ENCODE measurements at regions not wholly inside any gene's neighbourhood (a gene's known extent, or its start where the extent isn't known, plus 50 kb on each side); places are given as distances from the start of the nearest gene placed in this dataset.

DNA sequence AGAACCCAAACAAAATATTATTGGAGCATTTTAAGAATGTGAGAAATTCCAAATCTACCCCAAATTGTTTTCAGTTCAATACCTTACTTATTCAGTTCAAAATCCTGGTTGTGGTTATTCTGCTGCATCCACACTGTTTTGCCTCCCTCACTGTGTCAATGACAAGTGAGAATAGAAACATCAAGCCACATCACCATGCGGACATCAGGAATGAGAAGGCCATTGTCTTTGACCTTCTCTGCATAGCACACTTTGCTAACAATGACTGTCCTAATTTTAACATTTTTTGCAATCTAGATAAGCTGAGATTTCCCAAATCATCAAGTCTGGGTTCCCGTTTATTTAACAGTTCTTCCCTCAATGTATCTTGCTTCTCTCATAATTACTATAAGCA, 93.7 kb downstream of the ELAPOR2 start:
- Histone ChIP-seq H3K4me2 (ENCODE audit: low read depth, low read length, poor library complexity, severe bottlenecking) (no peak overlapping the region), H3K9me2 (replicated peaks; ENCODE audit: low read depth, low read length) (no peaks in the 10 kb centered on the region), H3K36me3 (ENCODE audit: insufficient read depth, low read length) (no peaks in the 10 kb centered on the region), H3K9ac (ENCODE audit: low read depth, low read length, poor library complexity, severe bottlenecking) (no peak overlapping the region), H3K4me1 (ENCODE audit: insufficient read depth, low read length, poor library complexity, severe bottlenecking) (no peaks in the 10 kb centered on the region), H3F3A (ENCODE audit: low read depth) (no peaks in the 10 kb centered on the region), H3K79me2 (ENCODE audit: insufficient read depth, low read length) (no peaks in the 10 kb centered on the region), H3K4me3 (ENCODE audit: low read length, poor library complexity, severe bottlenecking) (no peak overlapping the region), H3K27me3 (ENCODE audit: insufficient read depth, low read length, poor library complexity, severe bottlenecking) (no peaks in the 10 kb centered on the region), H2AFZ (ENCODE audit: low read length) (no peak overlapping the region), H3K9me3 (ENCODE audit: insufficient read depth, low read depth, low read length) (no peaks in the 10 kb centered on the region), H4K20me1 (ENCODE audit: insufficient read depth, low read length, poor library complexity, severe bottlenecking) (no peaks in the 10 kb centered on the region)
- TF ChIP-seq, protein P1, sequence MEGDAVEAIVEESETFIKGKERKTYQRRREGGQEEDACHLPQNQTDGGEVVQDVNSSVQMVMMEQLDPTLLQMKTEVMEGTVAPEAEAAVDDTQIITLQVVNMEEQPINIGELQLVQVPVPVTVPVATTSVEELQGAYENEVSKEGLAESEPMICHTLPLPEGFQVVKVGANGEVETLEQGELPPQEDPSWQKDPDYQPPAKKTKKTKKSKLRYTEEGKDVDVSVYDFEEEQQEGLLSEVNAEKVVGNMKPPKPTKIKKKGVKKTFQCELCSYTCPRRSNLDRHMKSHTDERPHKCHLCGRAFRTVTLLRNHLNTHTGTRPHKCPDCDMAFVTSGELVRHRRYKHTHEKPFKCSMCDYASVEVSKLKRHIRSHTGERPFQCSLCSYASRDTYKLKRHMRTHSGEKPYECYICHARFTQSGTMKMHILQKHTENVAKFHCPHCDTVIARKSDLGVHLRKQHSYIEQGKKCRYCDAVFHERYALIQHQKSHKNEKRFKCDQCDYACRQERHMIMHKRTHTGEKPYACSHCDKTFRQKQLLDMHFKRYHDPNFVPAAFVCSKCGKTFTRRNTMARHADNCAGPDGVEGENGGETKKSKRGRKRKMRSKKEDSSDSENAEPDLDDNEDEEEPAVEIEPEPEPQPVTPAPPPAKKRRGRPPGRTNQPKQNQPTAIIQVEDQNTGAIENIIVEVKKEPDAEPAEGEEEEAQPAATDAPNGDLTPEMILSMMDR (conservative IDR thresholded peaks at IDR 0.05; ENCODE audit: low read length) = no peak
- TF ChIP-seq EZH2phosphoT487 (IDR thresholded peaks at IDR 0.05; ENCODE audit: borderline replicate concordance) = no peak

GRCh38 chr7:86964973-86965726, 94.3 kb downstream of the ELAPOR2 start:
- Histone ChIP-seq H3K9me2 (replicated peaks; ENCODE audit: low read depth, low read length) (no peaks in the 10 kb centered on the region), H3K9me3 (ENCODE audit: insufficient read depth, low read depth, low read length) (no peaks in the 10 kb centered on the region), H3K27me3 (ENCODE audit: insufficient read depth, low read length, poor library complexity, severe bottlenecking) (no peaks in the 10 kb centered on the region), H3K4me3 (ENCODE audit: low read length, poor library complexity, severe bottlenecking) (no peak overlapping the region), H3K9ac (ENCODE audit: low read depth, low read length, poor library complexity, severe bottlenecking) (no peak overlapping the region), H4K20me1 (ENCODE audit: insufficient read depth, low read length, poor library complexity, severe bottlenecking) (no peaks in the 10 kb centered on the region), H3K4me2 (ENCODE audit: low read depth, low read length, poor library complexity, severe bottlenecking) (no peak overlapping the region), H3F3A (ENCODE audit: low read depth) (no peaks in the 10 kb centered on the region), H2AFZ (ENCODE audit: low read length) (no peak overlapping the region), H3K36me3 (ENCODE audit: insufficient read depth, low read length) (no peaks in the 10 kb centered on the region), H3K79me2 (ENCODE audit: insufficient read depth, low read length) (no peaks in the 10 kb centered on the region), H3K4me1 (ENCODE audit: insufficient read depth, low read length, poor library complexity, severe bottlenecking) (no peaks in the 10 kb centered on the region)
- TF ChIP-seq EZH2phosphoT487 (IDR thresholded peaks at IDR 0.05; ENCODE audit: borderline replicate concordance) = no peak
- TF ChIP-seq, protein P1 (conservative IDR thresholded peaks at IDR 0.05; ENCODE audit: low read length) = no peak

DNA sequence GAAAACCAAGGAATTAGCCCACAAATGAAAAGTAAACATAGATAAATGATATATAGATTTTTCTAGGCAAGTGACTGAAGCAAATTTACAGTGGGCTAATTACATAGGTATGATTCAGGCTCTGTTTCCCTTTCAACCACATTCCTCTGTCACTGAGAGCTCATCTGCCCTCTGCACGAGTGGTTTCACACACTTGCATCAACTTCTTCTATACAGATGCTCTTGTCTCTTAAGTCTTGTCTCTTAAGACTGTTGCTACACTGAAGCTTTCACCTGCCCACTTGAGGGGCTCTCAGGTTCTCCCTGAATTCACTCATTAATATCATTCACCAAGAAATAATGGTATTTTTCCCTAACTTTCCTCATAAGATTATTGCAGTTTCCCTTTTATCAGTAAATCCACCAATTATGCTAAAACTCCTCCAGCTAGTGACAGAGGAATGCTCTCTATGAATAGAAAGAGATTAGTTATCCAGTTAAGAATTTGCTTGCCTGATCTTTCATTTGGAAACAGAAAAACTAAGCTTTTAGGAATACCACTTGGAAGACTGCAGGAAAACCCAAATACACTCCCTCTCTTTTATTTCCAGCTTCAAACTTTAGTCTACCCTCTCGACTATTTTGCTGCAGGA, 95.7 kb downstream of the ELAPOR2 start:
- Histone ChIP-seq H3K79me2 (ENCODE audit: insufficient read depth, low read length) (no peaks in the 10 kb centered on the region), H3K9me2 (replicated peaks; ENCODE audit: low read depth, low read length) (no peaks in the 10 kb centered on the region), H3K9ac (ENCODE audit: low read depth, low read length, poor library complexity, severe bottlenecking) (no peak overlapping the region), H3F3A (ENCODE audit: low read depth) (no peaks in the 10 kb centered on the region), H3K27me3 (ENCODE audit: insufficient read depth, low read length, poor library complexity, severe bottlenecking) (no peaks in the 10 kb centered on the region), H4K20me1 (ENCODE audit: insufficient read depth, low read length, poor library complexity, severe bottlenecking) (no peaks in the 10 kb centered on the region), H3K4me1 (ENCODE audit: insufficient read depth, low read length, poor library complexity, severe bottlenecking) (no peaks in the 10 kb centered on the region), H3K36me3 (ENCODE audit: insufficient read depth, low read length) (no peaks in the 10 kb centered on the region), H2AFZ (ENCODE audit: low read length) (no peak overlapping the region), H3K4me3 (ENCODE audit: low read length, poor library complexity, severe bottlenecking) (no peak overlapping the region), H3K4me2 (ENCODE audit: low read depth, low read length, poor library complexity, severe bottlenecking) (no peak overlapping the region), H3K9me3 (ENCODE audit: insufficient read depth, low read depth, low read length) (peaks cover 3% of the 10 kb centered on the region; the same call in 1 of the 2 replicates)
- TF ChIP-seq, protein P1 (conservative IDR thresholded peaks at IDR 0.05; ENCODE audit: low read length) = no peak
- no peak for TF ChIP-seq EZH2phosphoT487 (IDR thresholded peaks at IDR 0.05; ENCODE audit: borderline replicate concordance)
